SK-MEL-5 (cell line): ENCODE measurements at regions not wholly inside any gene's neighbourhood (a gene's known extent, or its start where the extent isn't known, plus 50 kb on each side); places are given as distances from the start of the nearest gene placed in this dataset.
"Not testable (repeated sequence)": the region's sequence is repeated elsewhere in the genome, so short reads cannot be mapped to it uniquely, and the experiment has no call there.

Experiments
- DNase-seq: peaks from one replicate; pipeline ENCODE4 v3.0.0-alpha.2; 2016; ENCODE audit warnings: low read depth, low spot score
- in situ Hi-C: cut with HindIII; loops from 2 replicates; pipeline ENCODE4 v1.10.0; 2016; ENCODE audit warnings: low sequenced_read_pairs, high pct_unique_total_duplicates, low pct_unique_long_range_greater_than_20kb

- DNase-seq = no peak
- in situ Hi-C loops = no loop called here
These were observed 241.4 kb upstream of the DGKB start for GRCh38 chr7:15143936-15144335.

- in situ Hi-C loops = no loop called here
- DNase-seq = no peak
These were observed 240.6 kb upstream of the DGKB start for GRCh38 chr7:15143121-15143520.

- DNase-seq = no peak
- in situ Hi-C loops = no loop called here
These were observed 237.9 kb upstream of the DGKB start for GRCh38 chr7:15140431-15140830.

GRCh38 chr7:15131661-15132060 lies 229.1 kb upstream of the DGKB start:
- in situ Hi-C loops = no loop called here
- DNase-seq = no peak

GRCh38 chr7:15130666-15131541 lies 228.4 kb upstream of the DGKB start:
- DNase-seq = no peak
- in situ Hi-C loops = no loop called here

GRCh38 chr7:15128716-15129115 lies 226.2 kb upstream of the DGKB start:
- in situ Hi-C loops = no loop called here
- no peak for DNase-seq

- in situ Hi-C loops, DNase-seq: not testable (repeated sequence)
These were observed 224.1 kb upstream of the DGKB start for GRCh38 chr7:15126653-15127052.

GRCh38 chr7:15123901-15124300 lies 221.3 kb upstream of the DGKB start:
- DNase-seq = no peak
- in situ Hi-C loops = no loop called here

- in situ Hi-C loops = no loop called here
- no peak for DNase-seq
These were observed 211.2 kb upstream of the DGKB start for GRCh38 chr7:15113752-15114151.

- in situ Hi-C loops = no loop called here
- no peak for DNase-seq
These were observed 203.2 kb upstream of the DGKB start for GRCh38 chr7:15105711-15106110.

GRCh38 chr7:15104411-15105092 lies 202.0 kb upstream of the DGKB start:
- in situ Hi-C loops = no loop called here
- no peak for DNase-seq

- in situ Hi-C loops = no loop called here
- no peak for DNase-seq
These were observed 196.5 kb upstream of the DGKB start for GRCh38 chr7:15099074-15099473.

GRCh38 chr7:15096853-15097252 lies 194.3 kb upstream of the DGKB start:
- in situ Hi-C loops = no loop called here
- no peak for DNase-seq

- in situ Hi-C loops = no loop called here
- DNase-seq = no peak
These were observed 192.4 kb upstream of the DGKB start for GRCh38 chr7:15094989-15095388.

- no peak for DNase-seq
These were observed 185.2 kb upstream of the DGKB start for GRCh38 chr7:15087771-15088170.

GRCh38 chr7:15086862-15087261 lies 184.3 kb upstream of the DGKB start:
- in situ Hi-C loops = no loop called here
- no peak for DNase-seq

More at GRCh38 chr7:15087771-15088170, 185.2 kb upstream of the DGKB start:
- in situ Hi-C loops = no loop called here

GRCh38 chr7:15086131-15086611 lies 183.6 kb upstream of the DGKB start:
- in situ Hi-C loops = no loop called here
- no peak for DNase-seq

GRCh38 chr7:15085366-15085765 lies 182.8 kb upstream of the DGKB start:
- in situ Hi-C loops = no loop called here
- DNase-seq = no peak

- in situ Hi-C loops = no loop called here
- DNase-seq = no peak
These were observed 181.8 kb upstream of the DGKB start for GRCh38 chr7:15084368-15084767.
